H7 (cell line): ENCODE measurements at regions not wholly inside any gene's neighbourhood (a gene's known extent, or its start where the extent isn't known, plus 50 kb on each side); places are given as distances from the start of the nearest gene placed in this dataset.
"Not testable (repeated sequence)": the region's sequence is repeated elsewhere in the genome, so short reads cannot be mapped to it uniquely, and the experiment has no call there.

Experiments
- DNase-seq: peaks from one replicate; pipeline ENCODE4 v3.0.0; 2012
- H3K27me3 ChIP-seq: 2 replicates; pipeline ENCODE4 v1.6.0; 2011; ENCODE audit warnings: mild to moderate bottlenecking, low read length; ENCODE audit not compliant: control insufficient read depth, insufficient read depth
- H3K36me3 ChIP-seq: replicated peaks from 2 replicates; pipeline ENCODE4 v1.5.1; 2011; ENCODE audit warnings: low read length; ENCODE audit not compliant: control insufficient read depth, insufficient read depth
- H3K4me3 ChIP-seq: 2 replicates; pipeline ENCODE4 v1.5.1; 2011; ENCODE audit warnings: low read depth, mild to moderate bottlenecking, control low read depth, low read length, moderate library complexity; ENCODE audit not compliant: insufficient read depth

DNA sequence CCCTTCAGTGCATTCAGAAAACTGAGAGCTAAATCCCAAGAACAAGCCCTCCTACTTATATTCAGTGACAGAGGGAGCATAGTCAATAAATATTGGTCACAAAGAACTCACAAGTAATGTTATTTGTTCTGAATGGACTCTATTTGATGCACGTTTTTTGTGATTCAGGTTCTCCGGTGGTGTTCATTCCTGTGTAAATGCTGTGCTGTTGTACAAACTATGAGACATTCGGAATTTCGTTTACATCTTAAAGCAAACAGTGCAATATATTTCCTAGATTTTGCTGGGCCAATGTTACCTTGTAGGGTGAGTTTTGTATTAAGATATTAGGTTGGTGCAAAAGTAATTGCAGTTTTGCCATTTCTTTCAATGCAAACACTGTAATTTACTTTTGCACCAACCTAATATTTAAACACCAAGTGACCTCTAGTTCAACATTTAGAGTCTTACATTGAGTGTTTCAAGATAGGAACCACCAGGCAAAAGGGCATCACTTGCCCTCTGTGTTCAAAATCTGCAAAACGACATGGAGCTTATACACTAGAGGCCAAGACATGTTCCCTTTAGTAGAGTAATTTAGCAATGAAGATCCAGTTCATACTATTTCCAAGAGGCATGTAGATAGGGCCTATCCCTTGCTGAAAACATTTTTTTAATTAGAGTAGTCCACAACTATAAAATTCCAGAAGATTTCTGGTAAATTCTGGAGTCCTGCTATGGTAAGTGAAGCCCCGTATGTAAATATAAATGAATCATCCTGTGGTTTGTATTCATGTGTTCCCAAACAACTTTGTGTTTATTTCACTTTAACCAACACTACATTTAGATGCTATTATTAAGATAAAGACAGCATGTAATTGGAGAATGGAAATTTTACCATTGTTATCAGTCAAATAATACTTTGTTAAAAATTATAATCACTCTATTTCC, 444.0 kb upstream of the PTGER4 start:
- DNase-seq = no peak
- H3K4me3 ChIP-seq = no peak overlapping the region

DNA sequence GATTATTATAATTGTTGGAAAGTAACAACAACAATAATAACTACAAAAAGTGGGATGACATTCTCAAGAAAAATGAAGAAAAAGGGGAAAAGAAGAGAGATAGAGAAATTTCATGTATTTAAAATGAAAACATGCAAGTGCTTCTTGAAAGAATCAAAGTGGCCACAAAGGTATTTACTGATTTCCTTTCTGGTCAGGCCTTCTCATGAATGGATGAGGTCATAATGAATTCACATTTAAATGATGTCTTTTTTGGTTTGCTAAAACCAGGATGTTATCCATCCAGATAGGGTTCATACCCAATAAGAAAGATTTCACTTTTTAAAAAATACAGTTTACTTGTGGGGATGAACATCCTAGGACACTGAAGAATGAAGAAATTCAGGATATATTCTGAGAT, 446.4 kb upstream of the PTGER4 start:
- Histone ChIP-seq H3K36me3 (no peaks in the 10 kb centered on the region), H3K27me3 (no peaks in the 10 kb centered on the region), H3K4me3 (no peak overlapping the region)
- DNase-seq = no peak

More for the DNA sequence above, 444.0 kb upstream of the PTGER4 start:
- Histone ChIP-seq H3K36me3 (no peaks in the 10 kb centered on the region), H3K27me3 (no peaks in the 10 kb centered on the region)

DNA sequence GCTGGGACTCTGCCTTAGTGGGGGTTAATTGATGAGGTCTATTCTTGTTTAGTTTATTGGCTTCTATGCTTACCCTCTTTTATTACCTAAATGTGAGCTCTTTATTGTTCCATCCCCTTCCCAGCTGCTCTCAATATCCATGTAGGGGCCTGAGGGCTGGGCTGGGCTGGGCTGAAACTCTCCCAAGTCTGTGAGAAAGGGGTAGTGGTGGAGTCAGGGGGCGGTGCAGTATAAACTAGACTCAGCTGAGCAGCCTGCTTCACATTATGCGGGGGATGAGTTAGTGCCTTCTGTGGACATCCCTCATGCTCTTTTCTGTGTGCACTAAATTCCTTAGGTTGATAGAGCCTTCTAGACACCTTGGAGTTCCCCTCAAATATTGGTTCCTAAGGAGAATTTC, 451.8 kb upstream of the PTGER4 start:
- H3K27me3 ChIP-seq = no peaks in the 10 kb centered on the region
- no peaks in the 10 kb centered on the region for H3K36me3 ChIP-seq
- no peak overlapping the region for H3K4me3 ChIP-seq
- no peak for DNase-seq

DNA sequence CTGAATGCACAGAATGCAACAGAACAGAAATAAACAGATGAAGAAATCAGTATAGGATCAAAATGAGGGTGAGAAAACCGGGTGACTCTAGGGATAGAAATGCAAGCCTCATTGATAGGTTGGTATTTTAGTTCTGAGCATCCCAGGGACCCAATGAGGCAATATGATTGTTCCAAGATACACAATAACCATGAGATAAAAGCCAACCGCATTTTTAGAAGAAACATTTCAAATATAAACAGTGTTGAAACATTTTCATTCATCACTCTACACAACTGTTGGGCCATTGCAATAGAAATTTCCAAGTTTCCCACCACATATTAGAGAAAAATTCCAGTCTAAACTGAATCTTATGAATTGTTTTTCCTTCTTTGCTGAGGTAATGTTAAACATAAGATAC, 452.3 kb upstream of the PTGER4 start:
- Histone ChIP-seq H3K27me3 (no peaks in the 10 kb centered on the region), H3K4me3 (no peak overlapping the region), H3K36me3 (no peaks in the 10 kb centered on the region)
- no peak for DNase-seq

DNA sequence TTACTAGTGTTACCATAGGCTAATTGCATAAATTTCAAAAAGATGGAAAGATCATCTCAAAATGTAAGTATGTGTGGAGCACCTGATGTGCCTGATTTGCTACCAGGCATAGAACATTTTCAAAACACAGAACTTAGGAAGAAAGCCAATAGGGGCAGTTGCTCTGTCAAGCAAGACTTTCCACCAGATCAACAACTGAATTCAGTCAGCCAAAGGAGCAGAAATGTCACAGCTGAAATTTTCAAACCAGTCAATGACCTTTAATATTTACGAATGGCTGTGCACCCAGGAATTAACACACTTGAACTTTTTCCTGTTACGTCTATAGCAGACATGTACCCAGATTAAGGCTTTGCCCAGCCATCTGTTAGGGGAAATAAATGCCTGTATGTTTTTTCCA, 452.8 kb upstream of the PTGER4 start:
- DNase-seq = no peak
- Histone ChIP-seq H3K4me3 (no peak overlapping the region), H3K27me3 (no peaks in the 10 kb centered on the region), H3K36me3 (no peaks in the 10 kb centered on the region)

DNA sequence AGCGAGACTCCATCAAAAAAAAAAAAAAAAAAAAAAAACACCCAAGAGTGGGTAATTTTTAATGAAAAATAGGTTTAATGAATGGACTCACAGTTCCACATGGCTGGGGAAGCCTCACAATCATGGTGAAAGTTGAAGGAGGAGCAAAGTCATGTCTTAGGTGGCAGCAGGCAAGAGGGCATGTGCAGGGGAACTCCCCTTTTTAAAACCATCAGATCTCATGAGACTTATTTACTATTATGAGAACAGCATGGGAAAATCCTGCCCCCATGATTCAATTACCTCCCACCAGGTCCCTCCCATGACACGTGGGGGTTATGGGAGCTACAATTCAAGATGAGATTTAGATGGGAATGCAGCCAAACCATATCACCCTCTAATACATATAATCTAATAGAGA, 454.6 kb upstream of the PTGER4 start:
- not testable (repeated sequence) for H3K27me3 ChIP-seq, H3K4me3 ChIP-seq, DNase-seq, H3K36me3 ChIP-seq

DNA sequence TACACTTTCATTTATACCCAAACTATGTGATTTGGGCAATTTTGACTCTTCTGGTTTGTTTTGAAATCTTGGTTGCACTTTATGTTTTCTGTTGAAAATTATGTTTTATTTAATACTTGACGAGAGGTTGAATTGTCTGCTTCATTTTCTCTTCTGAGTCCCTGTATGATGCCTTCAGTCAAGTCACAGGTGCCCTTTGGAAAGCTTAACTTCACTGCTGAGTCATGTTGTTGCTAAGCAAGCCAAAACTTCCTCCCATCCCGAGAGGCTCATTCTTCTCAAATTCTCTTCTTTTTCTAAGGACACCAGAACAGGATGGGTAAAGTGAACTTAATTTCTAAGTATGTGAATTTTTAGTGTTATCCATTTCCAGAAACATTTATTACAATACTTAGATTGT, 455.3 kb upstream of the PTGER4 start:
- H3K36me3 ChIP-seq = no peaks in the 10 kb centered on the region
- no peaks in the 10 kb centered on the region for H3K27me3 ChIP-seq
- H3K4me3 ChIP-seq = no peak overlapping the region
- DNase-seq = no peak

DNA sequence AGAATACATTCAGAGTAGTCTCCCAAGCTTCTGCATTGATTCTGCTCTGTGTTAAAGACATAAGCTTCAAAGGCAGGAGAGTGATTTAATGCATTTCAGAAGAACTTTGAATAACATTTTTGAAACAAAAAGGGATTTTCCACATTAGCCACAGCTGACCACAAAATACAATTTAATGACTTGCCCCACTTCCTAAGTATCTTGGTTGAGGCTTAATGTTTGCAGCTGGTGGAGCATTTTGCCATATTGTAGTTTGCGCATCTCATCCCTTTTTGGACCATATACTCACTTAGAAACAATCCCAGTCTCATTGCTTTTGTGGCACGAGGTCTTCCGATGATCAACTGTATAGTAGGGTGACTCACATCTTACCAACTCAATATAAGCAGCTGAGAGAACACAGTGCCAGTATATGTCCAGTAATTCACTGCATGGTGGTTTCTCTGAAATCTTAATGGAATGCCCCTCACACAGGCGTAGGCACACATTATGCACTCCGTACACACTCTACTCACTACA, 455.8 kb upstream of the PTGER4 start:
- H3K4me3 ChIP-seq = no peak overlapping the region
- DNase-seq = no peak
- no peaks in the 10 kb centered on the region for H3K36me3 ChIP-seq
- no peaks in the 10 kb centered on the region for H3K27me3 ChIP-seq

DNA sequence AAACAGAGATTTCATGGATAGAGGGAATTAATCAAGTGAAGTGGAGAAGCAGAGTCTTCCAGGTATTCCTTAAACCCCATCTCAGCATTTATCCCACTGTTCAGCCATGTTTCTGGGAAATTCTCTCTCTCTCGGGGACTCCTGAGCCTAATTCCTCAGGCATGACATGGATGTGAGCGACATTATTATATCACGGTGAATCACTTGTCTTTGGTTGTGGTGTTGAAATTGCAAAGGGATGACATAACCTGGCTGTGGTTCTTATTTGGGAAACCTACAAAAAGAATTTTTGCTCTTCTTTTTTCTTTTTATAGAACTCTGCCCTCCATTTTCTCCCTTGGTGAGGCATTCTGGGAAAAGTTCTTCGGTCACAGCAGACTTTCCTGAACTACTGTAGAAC, 457.9 kb upstream of the PTGER4 start:
- Histone ChIP-seq H3K4me3 (no peak overlapping the region), H3K27me3 (no peaks in the 10 kb centered on the region), H3K36me3 (no peaks in the 10 kb centered on the region)
- DNase-seq = no peak

DNA sequence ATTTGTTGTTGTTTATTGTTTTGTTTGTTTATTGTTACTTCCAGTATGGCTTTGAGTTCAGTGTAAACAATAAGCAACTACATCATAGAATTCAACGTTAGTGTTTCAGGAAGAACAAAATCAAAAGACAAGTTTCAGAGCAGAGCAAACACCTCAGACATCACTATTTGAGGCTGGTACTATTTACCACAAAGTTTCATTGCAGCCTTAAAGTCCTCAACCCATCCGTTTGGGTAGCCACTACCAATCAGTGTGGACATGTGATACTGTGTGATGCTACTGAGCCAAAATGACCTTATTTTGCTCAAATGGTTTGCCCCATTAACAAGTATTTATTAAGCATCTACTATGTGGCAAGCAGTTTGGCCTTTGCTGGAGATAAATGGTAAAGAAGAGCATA, 458.5 kb upstream of the PTGER4 start:
- H3K36me3 ChIP-seq = no peaks in the 10 kb centered on the region
- DNase-seq = no peak

DNA sequence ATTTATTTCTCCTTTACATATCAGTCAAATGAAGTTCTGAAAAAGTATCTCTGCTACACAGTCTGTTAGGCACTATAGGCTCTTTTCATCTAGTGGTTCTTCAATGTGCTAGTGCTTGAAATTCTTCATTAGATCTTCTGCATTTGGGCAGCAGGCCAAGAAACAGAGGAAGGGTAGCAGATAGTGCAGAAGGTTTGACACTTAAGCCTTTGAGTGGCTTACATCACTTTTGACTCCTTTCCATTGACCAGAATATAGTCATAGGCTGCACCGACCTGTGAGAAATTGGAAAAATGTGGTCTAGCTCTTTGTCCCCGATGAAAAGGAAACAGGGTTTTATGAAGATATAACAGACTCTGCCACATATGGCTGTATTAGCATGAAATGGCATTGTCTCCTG, 459.5 kb upstream of the PTGER4 start:
- Histone ChIP-seq H3K4me3 (no peak overlapping the region), H3K27me3 (no peaks in the 10 kb centered on the region), H3K36me3 (no peaks in the 10 kb centered on the region)
- no peak for DNase-seq

More for the DNA sequence above, 458.5 kb upstream of the PTGER4 start:
- Histone ChIP-seq H3K27me3 (no peaks in the 10 kb centered on the region), H3K4me3 (no peak overlapping the region)

DNA sequence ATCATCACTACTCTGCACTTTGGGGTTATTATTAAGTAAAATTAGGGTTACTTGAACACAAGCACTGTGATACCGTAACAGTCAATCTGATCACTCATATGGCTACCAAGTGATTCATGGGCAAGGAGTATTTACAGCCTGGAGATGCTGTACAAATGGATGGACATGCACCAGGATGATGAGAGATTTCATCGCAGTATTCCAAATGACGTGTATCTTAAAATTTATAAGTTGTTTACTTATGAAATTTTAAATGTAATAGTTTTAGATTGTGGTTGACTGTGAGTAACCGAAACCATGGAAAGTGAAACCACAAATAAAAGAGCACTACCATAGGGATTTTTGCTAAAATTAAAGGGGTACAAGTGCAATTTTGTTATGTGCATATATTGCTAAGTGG, 462.2 kb upstream of the PTGER4 start:
- Histone ChIP-seq H3K36me3 (no peaks in the 10 kb centered on the region), H3K27me3 (no peaks in the 10 kb centered on the region), H3K4me3 (no peak overlapping the region)
- DNase-seq = no peak

DNA sequence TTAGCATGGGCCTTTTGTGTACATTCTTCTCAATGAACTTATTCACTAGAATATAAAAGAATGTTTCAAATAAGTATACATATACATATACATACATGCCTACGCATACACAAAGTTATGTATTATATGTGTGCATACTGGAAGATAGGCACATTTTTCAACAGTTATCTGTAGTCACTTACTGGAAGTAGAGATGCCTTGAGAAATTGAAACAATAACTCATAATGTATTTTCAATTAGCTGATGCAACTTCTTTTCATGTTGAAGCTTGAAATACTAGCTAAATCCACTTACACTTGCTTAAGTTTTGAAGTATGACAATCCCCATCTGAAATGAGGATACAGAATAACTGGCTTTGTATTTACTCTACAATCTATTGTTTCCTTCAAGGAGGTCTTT, 469.0 kb upstream of the PTGER4 start:
- H3K27me3 ChIP-seq = no peaks in the 10 kb centered on the region
- DNase-seq = no peak
- no peaks in the 10 kb centered on the region for H3K36me3 ChIP-seq

DNA sequence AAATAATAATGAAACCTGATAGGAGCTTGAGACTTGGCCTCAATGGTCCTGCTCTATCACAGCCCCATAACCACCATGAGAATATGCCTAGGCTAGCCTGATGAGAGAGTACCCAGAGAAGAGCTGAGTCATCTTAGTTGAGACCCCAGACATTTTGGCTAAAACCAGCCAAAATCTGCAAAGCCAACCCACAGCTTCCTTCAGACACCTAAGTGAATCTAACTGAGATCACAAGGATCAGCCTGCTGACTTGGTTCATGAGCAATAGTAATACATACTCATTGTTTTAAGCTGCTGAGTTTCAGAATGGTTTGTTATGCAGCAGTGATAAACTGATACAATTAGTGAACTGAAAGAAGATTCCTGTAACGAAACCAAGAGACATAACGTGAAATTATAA, 473.7 kb upstream of the PTGER4 start:
- no peak for DNase-seq
- no peaks in the 10 kb centered on the region for H3K27me3 ChIP-seq
- no peak overlapping the region for H3K4me3 ChIP-seq
- no peaks in the 10 kb centered on the region for H3K36me3 ChIP-seq

More for the DNA sequence above, 469.0 kb upstream of the PTGER4 start:
- H3K4me3 ChIP-seq = no peak overlapping the region

DNA sequence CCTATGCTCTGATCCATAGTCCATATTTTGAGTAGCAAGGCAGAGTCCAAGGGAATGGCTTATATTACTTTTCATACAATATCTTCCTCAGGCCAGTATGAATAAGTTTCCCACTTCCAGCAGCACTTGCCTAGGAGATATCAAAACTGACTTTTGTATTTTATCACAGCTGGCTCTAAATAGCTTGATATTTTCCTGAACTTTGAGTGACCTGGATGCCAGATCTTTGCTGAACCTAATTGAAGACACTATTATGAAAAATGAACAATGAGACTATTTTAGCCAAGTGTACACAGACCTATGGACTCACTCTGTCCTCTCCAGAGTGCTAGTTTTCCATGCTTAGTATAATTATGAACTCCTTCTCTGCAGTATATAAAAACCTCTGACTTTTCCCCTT, 475.6 kb upstream of the PTGER4 start:
- no peak for DNase-seq
- Histone ChIP-seq H3K36me3 (no peaks in the 10 kb centered on the region), H3K4me3 (no peak overlapping the region), H3K27me3 (no peaks in the 10 kb centered on the region)
